KMS-11 (cell line): ENCODE measurements at regions not wholly inside any gene's neighbourhood (a gene's known extent, or its start where the extent isn't known, plus 50 kb on each side); places are given as distances from the start of the nearest gene placed in this dataset.

Experiments
- H2AFZ ChIP-seq: fragments of 200-600 bp; sonication (generic); 2 replicates; pipeline ENCODE4 v1.6.1; 2016; ENCODE audit warnings: antibody characterized with exemption, mixed run types, low read depth
- H3K27ac ChIP-seq: fragments of 200-600 bp; sonication (generic); 2 replicates; pipeline ENCODE4 v1.6.1; 2016; ENCODE audit warnings: mild to moderate bottlenecking, mixed run types
- H3K27me3 ChIP-seq: fragments of 200-600 bp; sonication (generic); 2 replicates; pipeline ENCODE4 v1.6.1; 2017; ENCODE audit warnings: mild to moderate bottlenecking, low read depth, mixed run types, moderate library complexity; ENCODE audit not compliant: insufficient read depth
- H3K36me3 ChIP-seq: fragments of 200-600 bp; sonication (generic); 2 replicates; pipeline ENCODE4 v1.6.1; 2017; ENCODE audit warnings: mild to moderate bottlenecking, mixed run types; ENCODE audit not compliant: insufficient read depth
- H3K4me1 ChIP-seq: fragments of 200-600 bp; sonication (generic); 2 replicates; pipeline ENCODE4 v1.6.1; 2016; ENCODE audit warnings: mild to moderate bottlenecking, low read depth, mixed run types; ENCODE audit not compliant: poor library complexity, severe bottlenecking
- H3K4me2 ChIP-seq: fragments of 200-600 bp; sonication (generic); 2 replicates; pipeline ENCODE4 v1.7.0; 2016; ENCODE audit warnings: mild to moderate bottlenecking, mixed run types
- H3K4me3 ChIP-seq: fragments of 200-600 bp; sonication (generic); IDR thresholded peaks from 2 replicates; pipeline ENCODE4 v1.6.1; 2017; ENCODE audit warnings: low read depth, low read length, mixed read lengths; ENCODE audit not compliant: insufficient read depth
- H3K79me2 ChIP-seq: fragments of 200-600 bp; sonication (generic); 2 replicates; pipeline ENCODE4 v1.6.1; 2016; ENCODE audit warnings: low read depth, mixed run types; ENCODE audit not compliant: insufficient read depth
- H3K9ac ChIP-seq: fragments of 200-600 bp; sonication (generic); 2 replicates; pipeline ENCODE4 v1.6.1; 2016; ENCODE audit warnings: mild to moderate bottlenecking, mixed run types
- H4K20me1 ChIP-seq: fragments of 200-600 bp; sonication (generic); 2 replicates; pipeline ENCODE4 v1.6.1; 2016; ENCODE audit warnings: mild to moderate bottlenecking, mixed run types; ENCODE audit not compliant: insufficient read depth
- CTCF ChIP-seq: fragments of 200-600 bp; sonication (generic); conservative IDR thresholded peaks from 2 replicates; pipeline ENCODE4 v1.6.1; 2017; ENCODE audit warnings: low read depth, mild to moderate bottlenecking, antibody characterized with exemption, low read length, moderate library complexity, mixed read lengths

- H3K27ac ChIP-seq: no peak overlapping the region
- H3K4me3 ChIP-seq: no peak overlapping the region
- H4K20me1 ChIP-seq: no peaks in the 10 kb centered on the region
- H3K4me1 ChIP-seq: no peaks in the 10 kb centered on the region
- no peak for TF ChIP-seq CTCF
- no peaks in the 10 kb centered on the region for H3K79me2 ChIP-seq
- H3K9ac ChIP-seq: no peak overlapping the region
- H3K27me3 ChIP-seq: no peaks in the 10 kb centered on the region
- H3K4me2 ChIP-seq: no peak overlapping the region
- H2AFZ ChIP-seq: no peak overlapping the region
- no peaks in the 10 kb centered on the region for H3K36me3 ChIP-seq
Measured at GRCh38 chr3:30233913-30234646, 372.3 kb upstream of the TGFBR2 start.

GRCh38 chr3:30236011-30236410 is 370.4 kb upstream of the TGFBR2 start:
- Histone ChIP-seq H4K20me1 (no peaks in the 10 kb centered on the region), H3K4me3 (no peak overlapping the region), H3K4me1 (no peaks in the 10 kb centered on the region), H2AFZ (no peak overlapping the region), H3K79me2 (no peaks in the 10 kb centered on the region), H3K4me2 (no peak overlapping the region), H3K36me3 (no peaks in the 10 kb centered on the region), H3K27me3 (no peaks in the 10 kb centered on the region), H3K27ac (no peak overlapping the region), H3K9ac (no peak overlapping the region)
- no peak for TF ChIP-seq CTCF

DNA sequence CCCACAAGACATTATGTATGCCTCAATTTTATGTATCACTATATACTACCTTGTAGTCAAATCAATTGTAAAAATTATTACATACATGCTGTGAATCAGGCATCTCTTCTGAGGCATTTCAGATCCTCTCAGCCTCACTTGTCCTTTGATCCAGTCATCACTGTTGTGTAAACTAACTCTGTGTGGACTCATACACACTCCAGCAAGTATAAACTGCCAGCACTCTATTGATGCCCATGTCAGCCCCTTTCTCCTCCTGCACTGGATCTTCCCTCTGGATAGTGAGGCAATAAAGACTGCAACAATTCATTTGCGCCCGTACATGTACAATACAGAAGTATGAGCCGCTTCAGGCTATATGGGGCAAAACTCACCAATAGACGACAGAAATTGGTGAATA is 364.7 kb upstream of the TGFBR2 start:
- no peaks in the 10 kb centered on the region for H3K27me3 ChIP-seq
- no peak overlapping the region for H3K4me2 ChIP-seq
- no peak overlapping the region for H3K27ac ChIP-seq

GRCh38 chr3:30245858-30246622 is 360.4 kb upstream of the TGFBR2 start:
- Histone ChIP-seq H3K4me2 (no peak overlapping the region), H2AFZ (no peak overlapping the region), H3K27me3 (no peaks in the 10 kb centered on the region), H3K9ac (no peak overlapping the region), H3K4me3 (no peak overlapping the region), H4K20me1 (no peaks in the 10 kb centered on the region), H3K79me2 (no peaks in the 10 kb centered on the region), H3K4me1 (no peaks in the 10 kb centered on the region), H3K27ac (no peak overlapping the region), H3K36me3 (no peaks in the 10 kb centered on the region)
- TF ChIP-seq CTCF: no peak

More for the DNA sequence above, 364.7 kb upstream of the TGFBR2 start:
- no peak overlapping the region for H3K9ac ChIP-seq
- H3K79me2 ChIP-seq: no peaks in the 10 kb centered on the region
- H2AFZ ChIP-seq: no peak overlapping the region
- no peak for TF ChIP-seq CTCF
- H3K36me3 ChIP-seq: no peaks in the 10 kb centered on the region
- no peaks in the 10 kb centered on the region for H4K20me1 ChIP-seq
- no peaks in the 10 kb centered on the region for H3K4me1 ChIP-seq
- H3K4me3 ChIP-seq: no peak overlapping the region
